Activated CD4-positive, alpha-beta T cell treated with anti-CD3 and anti-CD28 coated beads for 1 hour (primary cell): ENCODE measurements at regions not wholly inside any gene's neighbourhood (a gene's known extent, or its start where the extent isn't known, plus 50 kb on each side); places are given as distances from the start of the nearest gene placed in this dataset.
"Not testable (repeated sequence)": the region's sequence is repeated elsewhere in the genome, so short reads cannot be mapped to it uniquely, and the experiment has no call there.

Experiments
- DNase-seq: peaks from one replicate; pipeline ENCODE4 v3.0.0-alpha.2; 2020

DNA sequence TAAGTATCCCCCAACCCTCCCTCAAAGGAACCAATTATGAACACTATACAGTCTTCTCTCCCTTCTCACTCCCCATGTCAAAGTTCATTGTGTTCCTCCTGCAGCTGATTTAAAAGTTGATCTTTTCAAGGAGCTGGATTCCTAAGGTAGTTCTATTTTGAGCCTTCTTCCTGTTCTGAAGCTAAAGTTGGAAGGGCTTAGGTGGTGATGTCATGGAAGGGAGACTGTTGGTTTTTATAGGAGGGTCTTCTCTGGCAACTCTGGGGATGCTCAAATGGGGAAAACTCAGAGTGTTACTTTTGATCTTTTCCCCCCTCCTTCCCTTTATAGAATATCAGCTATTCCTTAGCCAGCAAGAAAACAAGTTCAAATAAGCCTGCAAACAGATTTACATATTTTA lies 83.0 kb upstream of the AK4 start:
- DNase-seq, result no peak

DNA sequence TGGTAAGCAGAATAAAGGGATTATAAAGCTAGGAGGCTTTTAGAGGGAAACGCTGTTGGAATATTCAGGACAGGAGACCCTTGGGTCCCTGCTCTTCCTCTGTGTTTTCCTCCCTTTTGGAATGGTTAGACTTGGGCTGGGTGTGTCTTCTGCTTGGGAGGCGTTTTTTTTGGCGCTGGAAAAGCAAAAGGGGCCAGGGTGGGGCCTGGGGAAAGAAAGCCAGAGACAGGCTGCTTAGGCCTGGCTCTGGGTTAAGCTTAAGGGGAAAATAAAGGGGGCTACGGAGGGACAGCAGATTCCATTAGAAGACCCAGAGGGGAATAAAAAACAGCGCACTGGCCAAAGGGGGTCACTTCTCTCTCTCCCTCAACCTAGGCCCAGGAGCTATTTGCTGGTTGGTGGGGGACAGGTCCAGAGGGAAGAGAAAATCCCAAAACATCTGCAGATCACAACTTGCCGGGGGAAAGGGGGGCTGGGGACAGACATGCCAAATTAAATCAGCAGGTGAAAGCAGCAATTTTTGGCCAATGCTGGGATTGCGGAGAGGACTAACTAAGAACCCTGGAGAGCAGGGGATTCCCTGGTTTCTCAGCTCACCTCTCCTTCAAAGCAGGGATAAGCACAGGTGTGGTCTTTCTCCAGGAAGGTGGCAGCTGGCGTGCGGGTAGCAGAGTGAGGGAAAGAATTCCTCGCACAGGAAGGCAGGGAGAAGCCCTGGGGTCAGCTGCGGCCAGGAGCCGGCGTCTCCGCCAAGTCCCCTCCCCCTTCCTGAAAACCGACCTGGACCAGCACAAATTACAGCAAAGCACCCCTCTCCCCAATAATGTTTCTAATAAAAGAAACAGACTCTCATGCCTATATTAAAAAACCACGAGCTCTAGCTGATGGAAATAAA lies 82.2 kb upstream of the AK4 start:
- DNase-seq, result no peak

DNA sequence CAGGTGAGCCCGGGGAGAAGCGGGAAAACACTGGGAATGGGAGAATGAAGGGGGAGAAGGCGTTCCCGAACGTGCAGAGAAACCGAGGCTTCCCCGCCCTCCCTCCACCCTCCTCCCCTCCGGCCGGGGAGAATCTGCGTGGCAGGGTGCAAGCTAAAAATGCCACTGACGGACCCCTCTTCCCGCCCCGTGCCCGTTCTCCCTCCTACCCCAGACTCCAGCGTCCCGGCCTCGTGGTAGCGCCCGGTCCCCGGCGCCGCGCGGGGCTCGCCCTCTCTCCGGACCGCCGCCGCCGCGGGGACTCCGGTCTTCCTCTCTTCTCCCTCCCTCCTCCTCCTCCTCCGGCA lies 81.6 kb upstream of the AK4 start:
- no peak for DNase-seq

DNA sequence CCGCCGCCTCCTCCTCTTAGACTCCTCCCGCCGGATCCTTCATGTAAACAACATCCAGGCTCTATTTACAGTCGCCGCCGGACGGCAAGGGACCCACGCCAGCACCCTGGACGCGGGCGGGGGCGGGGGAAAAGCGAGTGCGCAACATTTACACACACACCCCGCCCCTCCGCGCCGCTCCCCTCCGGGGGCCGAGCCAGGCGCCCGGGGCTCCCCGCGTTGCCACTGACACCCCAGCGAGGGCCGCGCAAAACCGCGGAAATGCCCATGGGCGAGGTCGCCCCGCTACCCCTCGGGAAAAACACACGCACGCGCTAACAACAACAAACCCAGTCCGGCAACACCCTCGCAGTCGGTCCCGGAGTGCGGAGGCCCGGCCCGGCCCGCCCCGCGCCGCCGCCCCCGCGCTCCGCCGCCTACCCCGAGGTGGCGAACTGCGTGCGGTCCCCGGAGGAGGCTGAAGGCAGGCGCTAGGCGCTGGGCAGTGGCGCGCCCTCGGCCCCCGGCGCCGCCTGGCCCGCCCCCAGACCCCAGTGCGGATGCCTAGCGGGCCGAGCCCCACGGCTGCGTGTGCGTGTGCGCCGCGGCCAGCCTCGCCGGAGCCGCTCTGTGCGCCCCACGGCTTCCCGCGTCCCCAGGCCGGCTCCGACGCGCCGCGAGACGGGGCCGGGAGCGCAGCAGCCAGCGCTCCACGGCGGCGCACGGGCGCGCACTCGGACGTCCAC lies 81.1 kb upstream of the AK4 start:
- DNase-seq, result peak; percentile 58

DNA sequence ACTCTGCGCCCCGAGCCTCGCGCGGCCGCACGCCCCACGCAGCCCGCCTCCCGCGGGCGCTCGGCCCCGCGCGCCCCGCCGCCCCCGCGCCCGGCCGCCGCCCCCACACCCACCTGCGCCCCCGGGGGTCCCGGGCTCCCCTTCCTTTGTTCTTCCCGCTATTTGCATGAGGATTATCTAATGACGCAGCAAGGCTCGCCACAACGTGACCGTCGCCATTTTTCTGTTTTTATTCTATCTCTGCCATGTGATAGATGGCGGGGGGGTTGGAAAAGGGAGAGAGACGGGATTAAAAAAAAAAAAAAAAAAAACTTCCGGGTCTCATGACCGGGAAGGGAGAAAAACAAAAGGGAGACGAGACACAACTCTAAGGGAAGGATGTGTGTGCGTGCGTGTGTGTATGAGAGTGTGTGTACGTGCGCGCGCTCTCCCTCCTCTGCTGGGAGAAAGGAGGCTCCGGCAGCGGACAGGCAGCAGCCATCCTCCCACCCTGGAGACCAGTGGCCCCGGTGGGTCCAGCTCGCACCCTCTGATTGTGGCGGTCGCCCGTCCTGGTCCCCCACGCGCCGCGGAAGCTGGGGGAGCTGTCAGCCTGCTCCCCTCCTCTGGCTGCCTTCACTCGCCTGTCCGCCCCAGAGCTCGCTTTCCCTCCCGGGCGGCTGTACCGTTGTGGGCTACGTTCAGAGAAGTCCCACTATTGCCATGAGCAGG lies 80.4 kb upstream of the AK4 start:
- peak; percentile 31 for DNase-seq

DNA sequence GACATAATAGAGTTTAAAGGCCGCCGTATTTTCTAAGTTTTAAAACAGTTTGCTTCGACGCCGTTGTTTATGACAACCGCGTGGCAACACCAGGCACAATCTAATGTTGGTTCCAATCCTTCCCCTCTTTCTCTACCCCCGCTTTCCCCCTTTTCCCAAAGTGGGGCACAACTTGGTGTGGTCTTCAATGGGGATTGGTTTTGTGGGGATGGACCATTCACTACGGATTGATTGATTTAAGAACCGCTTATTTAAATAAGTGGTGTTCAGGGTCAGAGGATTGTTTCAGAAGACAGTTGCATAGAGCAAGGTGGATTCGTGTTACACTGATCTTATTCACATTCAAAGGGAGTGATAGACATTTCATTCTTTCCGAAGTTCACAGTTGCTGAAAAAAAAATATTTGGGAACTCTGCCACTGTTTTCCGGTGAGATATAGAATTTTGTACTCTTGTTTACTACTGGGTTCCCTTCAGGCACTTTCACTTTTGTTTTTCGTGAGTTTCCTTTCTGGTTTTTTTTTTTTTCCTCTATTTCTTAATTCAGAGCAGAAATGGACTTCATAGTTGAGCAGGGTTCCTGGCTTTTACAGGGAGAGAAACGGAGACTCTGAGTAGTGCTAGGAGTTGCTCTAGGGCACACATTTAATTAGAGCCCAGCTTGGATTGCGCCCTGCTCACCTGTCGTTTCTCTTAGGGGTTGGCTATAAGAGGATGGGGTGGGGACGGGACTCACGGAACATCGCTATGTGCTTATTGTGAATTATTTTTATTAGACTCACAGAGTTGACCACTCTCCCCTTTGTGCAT lies 79.6 kb upstream of the AK4 start:
- no peak for DNase-seq

DNA sequence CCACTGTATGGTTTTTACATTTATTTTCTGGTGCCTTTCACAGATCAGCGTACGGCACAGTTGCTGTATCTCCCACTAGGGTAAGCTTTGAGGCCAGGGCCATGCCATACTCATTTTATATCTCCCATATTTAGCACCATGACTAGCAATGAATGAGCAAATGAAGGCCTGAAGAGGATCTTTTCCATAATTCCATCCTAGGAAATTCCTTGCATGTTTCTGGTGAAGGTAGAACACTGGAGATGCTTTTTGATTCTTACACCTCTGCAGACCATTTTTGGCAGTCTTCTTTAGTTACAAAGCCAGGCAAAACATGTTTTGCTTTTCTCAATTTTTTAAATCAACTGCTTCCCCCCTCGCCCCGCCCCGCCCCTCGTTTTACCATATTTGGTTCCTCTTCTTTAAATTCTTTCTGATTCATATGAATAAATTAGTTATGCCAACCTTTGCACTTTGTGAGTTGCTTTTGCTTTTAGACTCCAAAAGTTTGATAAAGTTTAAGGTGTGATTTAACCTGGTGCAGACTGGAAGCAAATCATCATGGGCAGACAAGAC lies 78.9 kb upstream of the AK4 start:
- peak; percentile 39 for DNase-seq

DNA sequence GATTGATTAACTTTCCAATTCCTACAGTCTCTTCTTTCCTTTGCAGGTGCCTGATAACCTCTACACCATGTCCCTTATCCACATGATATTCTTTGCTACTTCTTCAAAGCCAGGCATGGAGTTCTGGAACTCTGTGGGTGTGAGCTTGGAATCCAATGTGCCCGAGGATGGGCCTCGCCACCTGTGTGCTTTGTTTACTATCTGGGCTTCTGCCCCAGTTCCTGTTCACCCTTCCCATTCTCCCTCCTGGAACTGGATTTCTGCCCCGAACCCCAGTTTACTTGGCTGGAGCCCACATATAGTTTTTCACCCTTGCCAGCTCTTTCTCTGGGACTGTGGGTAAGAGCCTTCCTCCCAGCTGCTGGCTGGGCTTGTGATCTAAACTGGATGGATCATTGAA lies 75.2 kb upstream of the AK4 start:
- no peak for DNase-seq

DNA sequence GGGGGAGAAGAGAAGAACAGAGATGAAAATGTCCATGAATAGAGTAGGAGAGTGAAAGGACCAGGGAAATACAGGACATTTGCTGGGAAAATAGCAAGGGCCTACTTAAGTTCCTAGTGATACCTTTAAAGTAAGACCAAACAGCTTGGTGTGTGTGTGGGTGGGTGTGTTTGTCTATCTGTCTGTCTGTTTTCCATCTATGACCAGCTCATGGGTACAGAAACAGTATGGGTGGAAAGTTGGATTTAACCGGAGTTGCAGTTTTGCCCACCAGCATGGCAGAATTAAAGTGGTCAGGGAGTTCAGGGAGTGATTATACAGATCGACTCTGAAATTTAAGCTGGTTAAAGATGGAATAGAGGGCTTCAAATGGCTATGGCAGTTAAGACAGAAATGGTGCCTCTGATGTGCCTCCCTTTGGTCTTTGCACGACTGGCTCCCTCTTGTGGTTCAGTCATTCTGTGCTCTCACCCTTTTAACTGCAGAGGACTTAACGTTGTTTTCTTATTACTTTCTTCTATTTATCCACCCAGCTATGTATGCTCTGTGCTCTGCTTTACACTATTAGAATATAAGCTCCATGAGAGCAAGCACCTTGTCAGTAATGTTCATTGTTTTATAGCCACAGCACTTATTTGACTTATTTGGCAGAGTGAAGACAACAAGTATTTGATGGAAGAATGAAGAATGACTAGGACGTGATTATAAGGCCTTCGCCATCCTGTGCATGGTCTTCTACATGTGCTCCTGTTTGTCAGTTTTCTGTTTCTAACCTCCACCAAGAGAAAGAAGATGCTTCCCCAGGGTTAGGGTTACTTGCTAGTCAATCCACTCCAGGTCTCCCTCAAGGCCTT lies 72.7 kb upstream of the AK4 start:
- DNase-seq, result peak; percentile 52

DNA sequence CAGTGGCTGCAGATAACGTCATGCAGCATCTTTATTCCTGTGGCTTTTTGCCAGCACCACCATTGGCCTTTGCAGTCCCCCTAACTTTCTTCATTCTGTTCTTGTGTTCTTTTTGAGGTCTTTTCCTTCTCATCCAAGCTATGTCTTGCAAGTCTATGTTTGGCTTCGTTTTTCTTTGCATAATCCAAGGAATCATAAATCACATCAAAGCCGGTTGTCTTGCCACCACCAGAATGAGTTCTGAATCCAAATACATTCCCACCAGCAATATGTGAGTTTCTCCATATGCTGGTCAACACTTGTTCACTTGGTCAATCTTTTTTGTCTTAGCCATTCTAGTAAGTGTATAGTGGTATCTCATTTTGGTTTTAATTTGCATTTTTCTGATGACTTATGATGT lies 70.6 kb upstream of the AK4 start:
- no peak for DNase-seq

DNA sequence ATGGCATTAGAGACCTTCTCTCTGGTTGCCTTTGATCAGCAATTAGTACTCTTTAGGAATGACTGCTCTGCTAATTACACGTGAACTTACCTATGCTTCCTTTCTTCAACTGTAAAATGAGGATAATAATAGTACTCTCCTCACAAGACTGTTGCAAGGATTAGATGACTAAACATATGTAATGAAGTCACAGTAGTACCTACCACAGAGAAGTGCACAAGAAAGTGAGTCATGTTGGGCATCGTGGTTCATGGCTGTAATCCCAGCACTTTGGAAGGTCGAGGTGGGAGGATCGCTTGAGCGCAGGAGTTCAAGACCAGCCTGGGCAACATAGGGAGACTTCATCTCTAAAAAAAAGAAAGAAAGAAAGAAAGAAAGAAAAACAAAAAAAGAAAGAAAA lies 68.1 kb upstream of the AK4 start:
- DNase-seq, result no peak

DNA sequence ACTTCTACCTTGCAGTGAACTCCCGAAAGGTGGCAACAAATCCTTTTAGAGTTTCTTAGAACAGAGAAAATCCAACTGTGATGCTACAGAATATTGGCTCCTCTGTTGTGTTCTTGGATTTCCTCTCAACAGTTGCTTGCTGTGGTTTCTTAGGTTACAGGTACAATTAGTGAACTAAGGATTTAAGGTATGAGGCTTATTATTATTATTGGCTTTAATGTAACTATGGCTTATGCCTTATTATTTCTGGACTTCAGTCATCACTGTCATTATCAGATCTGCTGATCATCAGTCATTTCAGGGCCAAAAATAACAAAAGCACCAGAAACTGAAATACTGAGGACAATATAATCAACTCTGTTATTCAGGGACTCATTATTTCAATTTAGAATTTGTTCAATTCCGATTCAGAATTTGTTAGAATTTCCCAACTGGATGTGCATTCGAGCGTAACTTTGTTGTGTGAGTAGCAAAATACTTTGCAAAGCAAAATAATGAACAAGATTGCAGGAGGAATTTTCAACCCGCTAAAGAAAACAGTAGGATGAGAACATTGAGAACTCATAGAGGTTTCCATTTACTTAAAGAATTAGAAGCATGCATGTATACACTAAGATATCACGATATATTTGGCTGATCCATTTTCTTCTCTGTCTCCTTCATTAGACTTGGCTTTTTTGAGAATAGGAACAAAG lies 65.5 kb upstream of the AK4 start:
- DNase-seq, result no peak

DNA sequence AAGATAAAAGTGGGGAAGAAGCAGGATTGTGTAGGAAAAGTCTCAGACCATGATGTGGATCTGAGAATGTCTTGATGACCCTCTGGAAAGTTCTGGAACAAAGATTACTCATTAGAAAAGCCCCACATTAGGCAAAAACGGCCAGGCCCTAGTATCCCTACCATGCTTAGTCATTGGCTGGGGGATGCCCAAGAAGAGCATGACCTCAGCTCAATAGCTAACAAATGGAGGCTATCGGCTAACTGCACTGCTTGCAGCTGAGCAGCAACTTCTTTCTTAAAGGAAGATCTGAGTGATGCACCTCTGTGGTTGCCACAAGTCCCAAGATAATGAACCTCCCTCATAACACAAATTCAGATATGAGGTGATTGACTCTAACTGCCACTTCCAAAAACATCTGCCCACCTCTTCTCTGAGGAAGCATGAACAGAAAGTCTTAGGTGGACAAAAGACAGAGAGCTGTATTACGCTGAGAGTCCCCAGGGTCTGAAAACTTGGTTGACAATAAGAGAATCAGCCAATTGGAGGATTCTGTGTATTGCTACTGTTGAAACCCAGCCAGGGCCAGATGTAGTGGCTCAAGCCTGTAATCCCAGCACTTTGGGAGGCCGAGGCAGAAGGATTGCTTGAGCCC lies 64.6 kb upstream of the AK4 start:
- DNase-seq, result no peak

DNA sequence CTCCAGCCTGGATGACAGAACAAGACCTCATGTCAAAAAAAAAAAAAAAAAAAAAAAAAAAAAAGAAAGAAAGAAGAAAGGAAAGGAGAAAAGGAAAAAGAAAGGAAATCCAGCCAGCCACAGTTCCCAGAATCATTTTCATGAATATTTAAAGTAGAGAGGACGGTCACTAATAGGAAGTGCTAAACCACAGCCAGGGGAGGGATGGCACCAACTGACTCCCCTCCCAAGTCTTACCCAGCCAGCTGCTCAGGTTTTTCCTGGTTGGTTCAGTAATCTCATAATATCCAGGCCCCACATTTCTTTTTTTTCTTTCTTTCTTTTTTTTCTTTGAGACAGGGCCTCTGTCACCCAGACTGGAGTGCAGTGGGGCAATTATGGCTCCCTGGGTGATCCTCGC lies 63.9 kb upstream of the AK4 start:
- no peak for DNase-seq

DNA sequence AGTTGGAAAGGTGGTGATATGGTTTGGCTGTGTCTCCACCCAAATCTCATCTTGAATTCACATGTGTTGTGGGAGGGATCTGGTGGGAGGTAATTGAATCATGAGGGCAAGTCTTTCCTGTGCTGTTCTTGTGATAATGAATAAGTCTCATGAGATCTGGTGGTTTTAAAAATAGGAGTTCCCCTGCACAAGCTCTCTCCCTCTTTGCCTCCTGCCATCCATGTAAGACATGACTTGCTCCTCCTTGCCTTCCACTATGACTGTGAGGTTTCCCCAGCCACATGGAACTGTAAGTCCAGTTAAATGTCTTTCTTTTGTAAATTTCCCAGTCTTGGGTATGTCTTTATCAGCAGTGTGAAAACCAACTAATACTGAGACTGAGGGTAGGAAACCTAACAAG lies 60.5 kb upstream of the AK4 start:
- DNase-seq, result not testable (repeated sequence)

DNA sequence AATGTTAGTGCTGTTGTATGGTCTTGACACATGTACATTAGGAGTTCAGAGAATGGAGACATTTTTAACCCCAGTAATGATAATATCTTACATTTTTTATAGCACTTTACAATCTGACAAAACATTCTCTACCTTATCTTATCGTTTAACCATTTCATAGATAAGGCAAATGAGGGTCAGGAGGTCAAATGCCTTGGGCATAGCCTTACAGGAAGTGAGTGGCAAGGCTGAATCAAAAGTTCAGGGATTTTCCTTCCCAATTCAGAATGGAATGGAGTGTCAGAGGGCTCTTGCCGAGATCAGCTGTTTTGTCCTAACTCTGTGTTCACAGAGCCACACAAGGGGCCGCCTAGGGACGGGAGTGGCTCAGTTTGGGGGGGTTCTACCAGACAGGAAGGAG lies 57.6 kb upstream of the AK4 start:
- DNase-seq, result no peak

DNA sequence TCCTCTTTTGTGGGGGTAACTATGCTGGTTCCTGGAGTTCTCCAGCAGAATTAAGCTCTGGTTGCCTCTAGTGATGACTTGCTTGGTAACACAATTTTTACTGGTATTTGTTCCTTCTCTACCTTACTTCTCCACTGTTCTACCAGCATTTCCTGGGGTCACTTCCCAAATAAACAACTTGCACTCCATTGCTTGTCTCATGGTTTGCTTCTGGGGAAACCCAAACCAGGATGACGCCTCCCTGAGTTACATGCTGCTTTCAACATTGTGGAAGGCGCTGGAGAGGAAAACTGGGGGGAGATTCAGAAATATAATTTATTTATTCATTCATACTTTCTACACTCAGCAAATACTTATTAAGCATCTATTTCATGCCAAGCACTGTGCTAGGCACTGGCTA lies 55.3 kb upstream of the AK4 start:
- DNase-seq, result no peak

DNA sequence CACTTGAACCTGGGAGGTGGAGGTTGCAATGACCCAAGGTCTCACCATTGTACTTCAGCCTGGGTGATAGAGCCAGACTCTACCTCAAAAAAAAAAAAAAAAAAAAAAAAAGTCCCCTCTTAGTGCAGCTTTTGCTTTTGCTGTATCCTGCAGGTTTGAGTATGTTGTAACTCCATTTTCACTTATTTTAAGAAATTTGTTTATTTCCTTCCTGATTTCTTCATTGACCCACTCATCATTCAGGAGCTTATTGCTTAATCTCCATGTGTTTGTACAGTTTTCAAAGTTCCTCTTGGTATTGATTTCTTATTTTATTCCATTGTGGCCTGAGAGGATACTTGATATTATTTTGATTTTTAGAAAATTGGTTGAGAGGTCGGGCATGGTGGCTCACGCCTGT lies 50.9 kb upstream of the AK4 start:
- DNase-seq, result no peak
